SIG-M5 treated with dmso at 0.1 percent for 504 hours (cell line): ENCODE measurements at regions not wholly inside any gene's neighbourhood (a gene's known extent, or its start where the extent isn't known, plus 50 kb on each side); places are given as distances from the start of the nearest gene placed in this dataset.

ENCODE experiments used
- DNase-seq: peaks from one replicate; lab custom pipeline; 2025; ENCODE audit not compliant: unreplicated experiment; lab: John Stamatoyannopoulos, UW

DNA sequence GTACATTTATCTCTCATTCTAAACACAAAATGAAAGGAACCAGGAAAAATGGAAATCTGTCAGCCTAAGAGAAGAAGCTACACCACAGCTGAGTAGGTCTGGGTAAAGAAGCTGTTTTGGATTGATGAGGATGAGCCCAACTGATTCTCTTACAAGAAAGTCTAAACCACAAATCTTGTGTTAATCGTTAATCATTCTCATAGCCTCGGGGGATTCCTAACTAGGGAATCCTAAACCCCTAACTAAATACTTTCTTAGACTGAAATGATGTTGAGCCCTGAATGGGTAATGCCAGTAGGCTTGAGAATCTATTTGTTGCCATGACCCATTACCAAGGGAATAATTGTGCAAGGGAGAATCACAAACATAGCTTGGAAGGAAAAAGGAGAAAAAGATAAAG is 327.5 kb upstream of the SPRY2 start:
- no peak for DNase-seq

DNA sequence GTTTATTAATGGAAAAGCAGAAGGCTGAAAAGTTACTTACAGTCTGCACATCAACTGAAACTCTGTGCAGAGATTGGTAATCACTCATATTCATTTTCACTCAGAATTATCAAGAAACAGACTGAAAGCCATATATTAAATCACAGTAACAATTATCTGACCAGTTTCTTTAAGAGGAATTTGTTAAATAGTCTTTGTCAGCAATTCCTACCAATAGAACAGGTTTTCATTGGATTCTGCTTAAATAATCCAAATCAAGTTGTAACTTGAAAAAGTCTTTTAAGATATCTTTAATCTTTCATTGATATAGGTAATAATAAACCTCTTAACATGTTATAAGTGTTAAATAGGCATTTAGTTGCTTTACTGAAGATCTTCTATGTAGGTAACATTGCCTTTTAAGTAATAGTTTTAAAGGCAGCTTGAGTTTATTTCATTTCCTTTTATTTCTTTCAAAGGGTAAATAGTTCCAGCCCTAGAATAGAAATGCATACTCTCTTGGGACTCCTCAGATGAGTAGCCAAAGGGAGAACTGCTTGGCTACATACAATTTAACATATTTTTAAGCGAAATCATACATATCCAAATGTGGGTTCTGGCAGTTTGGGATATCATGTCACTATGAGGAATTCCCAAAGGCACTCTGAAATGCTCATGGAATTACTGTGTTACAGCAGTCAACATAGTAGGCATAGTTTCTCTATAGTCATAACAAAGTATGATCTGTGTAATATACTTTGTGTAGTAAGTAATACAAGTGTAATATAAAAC is 326.0 kb upstream of the SPRY2 start:
- no peak for DNase-seq

- DNase-seq, result no peak
These were observed 324.9 kb upstream of the SPRY2 start for GRCh38 chr13:80665792-80666333.

DNA sequence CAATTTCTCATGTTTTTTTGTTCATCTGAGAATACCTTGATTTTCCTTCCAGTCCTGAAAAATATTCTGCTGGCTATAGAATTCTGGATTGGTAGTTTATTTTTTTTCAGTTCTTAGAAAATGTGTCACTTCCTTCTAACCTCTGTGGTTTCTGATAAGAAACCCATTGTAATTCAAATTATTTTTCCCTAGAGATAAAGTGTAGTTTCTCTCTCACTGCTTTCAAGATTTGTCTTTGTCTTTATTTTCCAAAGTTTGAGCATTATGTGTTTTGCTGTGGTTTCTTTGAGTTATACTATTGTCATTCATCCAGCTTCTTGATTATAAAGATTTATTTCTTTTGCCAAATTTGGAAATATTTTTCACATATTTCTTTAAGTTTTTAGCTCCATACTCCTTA is 324.0 kb upstream of the SPRY2 start:
- DNase-seq, result no peak

- DNase-seq, result no peak
These were observed 322.9 kb upstream of the SPRY2 start for GRCh38 chr13:80663788-80664187.

DNA sequence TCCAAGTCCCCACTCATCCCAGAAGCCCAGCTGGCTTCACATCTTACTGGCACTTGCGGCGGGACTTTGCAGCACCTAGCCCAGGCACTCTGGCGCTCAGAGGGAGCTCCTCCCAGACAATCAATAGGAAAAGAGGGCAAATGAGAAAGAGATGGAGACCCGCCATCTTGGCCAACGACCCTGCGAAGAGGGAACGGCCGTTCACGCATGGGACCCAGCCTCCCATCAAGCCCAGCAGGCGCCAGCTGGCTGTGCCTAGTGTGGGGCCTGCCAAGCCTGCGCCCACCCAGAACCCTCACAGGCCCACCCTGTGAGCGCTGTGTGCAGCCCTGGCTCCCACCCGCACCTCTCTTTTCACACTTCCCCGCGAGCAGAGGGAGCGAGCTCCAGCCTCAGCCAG is 317.8 kb upstream of the SPRY2 start:
- DNase-seq, result no peak

GRCh38 chr13:80656512-80656904 is 315.6 kb upstream of the SPRY2 start:
- DNase-seq, result no peak

DNA sequence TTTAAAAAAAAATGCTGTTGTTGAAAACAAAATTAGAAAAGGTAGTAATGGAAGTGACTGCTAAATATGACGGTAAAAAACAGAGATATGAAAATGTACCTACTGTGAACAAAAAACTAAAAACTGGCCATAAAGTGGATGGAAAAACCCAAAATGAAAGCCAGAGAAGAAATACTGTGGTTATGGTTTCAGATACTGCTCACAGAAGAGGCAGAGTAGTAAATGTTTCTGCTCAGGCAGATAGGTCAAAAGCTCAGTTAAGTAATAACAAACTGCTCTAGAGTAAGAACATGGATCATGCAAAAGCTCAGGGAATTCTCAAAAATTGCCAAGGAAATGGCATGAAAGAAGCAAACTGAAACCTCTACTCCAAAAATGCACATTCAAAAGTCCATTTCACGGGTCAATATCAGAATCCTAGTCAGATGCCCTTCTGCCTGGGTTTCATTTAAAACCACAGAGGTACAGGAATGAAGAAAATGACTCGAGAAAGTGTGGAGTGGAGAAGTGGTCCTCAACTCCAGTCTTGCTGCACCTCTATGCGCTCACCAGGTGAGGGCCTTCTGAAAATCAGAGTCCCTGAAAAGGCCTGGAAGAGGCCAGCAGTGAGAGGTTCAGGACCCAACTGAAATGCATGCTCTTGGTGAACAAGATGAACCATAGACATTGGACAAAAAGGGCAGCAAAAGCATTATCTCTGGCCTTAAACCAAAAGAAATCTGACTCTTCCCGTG is 315.0 kb upstream of the SPRY2 start:
- DNase-seq, result no peak

- no peak for DNase-seq
These were observed 313.8 kb upstream of the SPRY2 start for GRCh38 chr13:80654638-80655249.

DNA sequence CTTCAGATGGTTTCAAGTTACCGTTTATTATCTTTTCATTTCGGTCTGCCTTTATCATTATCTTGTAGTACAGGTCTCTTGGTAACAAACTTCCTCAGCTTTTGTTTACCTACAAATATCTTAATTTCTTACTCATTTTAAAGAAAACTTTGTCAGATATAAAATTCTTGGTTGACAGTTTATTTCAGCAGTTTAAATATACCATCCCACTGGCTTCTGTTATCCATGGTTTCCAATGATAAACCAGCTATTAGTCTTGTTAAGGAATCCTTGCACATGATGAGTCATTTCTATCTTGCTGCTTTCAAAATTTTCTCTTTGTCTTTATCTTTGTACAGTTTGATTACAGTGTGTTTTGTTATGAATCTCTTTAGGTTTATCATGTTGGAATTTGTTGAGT is 308.3 kb upstream of the SPRY2 start:
- no peak for DNase-seq

- DNase-seq, result no peak
These were observed 301.7 kb upstream of the SPRY2 start for GRCh38 chr13:80642641-80643040.

- DNase-seq, result no peak
These were observed 292.3 kb upstream of the SPRY2 start for GRCh38 chr13:80633251-80633650.

DNA sequence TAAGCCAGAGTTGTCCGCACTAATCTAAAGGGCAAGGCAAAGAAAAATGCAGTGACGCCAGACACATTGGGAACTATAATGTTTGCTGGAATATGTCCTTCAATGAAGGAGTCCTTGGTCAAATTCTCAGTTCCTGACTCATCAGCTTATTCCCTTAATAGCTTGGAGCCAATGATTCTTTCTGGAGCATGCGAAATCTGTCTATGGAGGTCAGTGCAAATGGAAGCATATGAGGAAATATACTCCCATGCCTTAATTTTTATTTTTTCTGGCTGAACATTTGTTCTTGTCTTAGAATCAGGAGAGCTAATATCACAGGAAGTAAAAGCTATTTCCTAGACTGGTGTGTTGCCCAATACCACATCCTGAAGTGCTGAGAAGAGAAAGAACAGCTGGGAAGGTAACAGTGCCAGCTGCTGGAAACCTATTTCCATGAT is 289.8 kb upstream of the SPRY2 start:
- no peak for DNase-seq

- no peak for DNase-seq
These were observed 277.9 kb upstream of the SPRY2 start for GRCh38 chr13:80618781-80619180.

DNA sequence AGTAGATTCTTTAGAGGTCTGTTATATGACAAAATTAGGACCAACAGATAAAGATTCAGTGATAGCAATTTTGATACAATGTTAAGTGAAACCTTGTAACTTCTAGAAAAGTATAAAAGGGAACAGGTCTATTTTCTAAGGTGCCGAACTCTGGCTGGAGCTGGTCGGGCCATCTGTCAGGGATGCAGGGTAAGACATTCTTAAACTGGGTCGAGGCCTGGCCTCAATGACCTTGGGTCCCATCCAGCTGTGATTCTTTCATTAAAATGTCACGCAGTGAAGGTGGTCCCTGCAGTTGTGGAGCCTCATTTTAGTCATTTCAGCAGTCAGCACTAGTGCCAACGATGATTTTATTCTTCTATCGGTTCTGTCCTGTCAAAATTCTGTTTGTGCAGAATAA is 271.9 kb upstream of the SPRY2 start:
- DNase-seq, result no peak

- no peak for DNase-seq
These were observed 270.4 kb upstream of the SPRY2 start for GRCh38 chr13:80611310-80611709.

DNA sequence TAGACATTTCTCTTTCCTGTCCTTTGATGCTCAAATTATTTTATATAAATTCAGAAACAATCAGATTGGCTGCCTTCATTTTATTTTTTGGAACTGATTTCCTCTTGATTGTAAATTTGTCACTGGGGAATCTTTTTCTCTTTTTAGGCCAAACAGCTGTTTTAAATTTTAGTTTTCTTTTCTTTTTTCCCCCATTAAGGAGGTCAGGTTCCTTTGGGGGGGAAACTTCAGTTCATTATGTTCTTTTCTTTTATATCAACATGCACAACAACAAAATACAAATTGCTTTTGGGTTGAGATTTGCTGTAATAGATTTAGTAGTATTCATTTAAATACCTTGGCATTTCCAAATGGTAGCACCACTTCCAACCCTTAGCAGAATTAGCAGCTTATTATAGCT is 264.8 kb upstream of the SPRY2 start:
- DNase-seq, result no peak

DNA sequence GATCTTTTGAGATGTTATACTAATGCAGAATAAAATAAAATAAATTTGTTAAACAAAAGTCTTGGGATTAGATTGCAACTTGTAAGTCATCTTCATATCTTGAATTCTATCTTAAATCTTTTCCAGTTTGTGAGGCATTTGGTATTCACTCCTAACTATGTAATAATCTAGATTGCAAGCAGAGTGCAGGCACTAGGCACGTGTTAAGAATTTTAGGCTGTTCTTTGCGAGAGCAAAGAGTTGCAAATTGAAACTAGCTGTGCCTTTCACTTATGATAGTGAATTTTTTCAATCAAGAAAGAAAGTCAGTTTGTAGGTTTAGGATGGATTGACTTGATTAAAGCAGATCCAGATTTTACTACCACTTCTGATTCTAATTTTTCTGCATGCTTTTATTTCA is 264.1 kb upstream of the SPRY2 start:
- no peak for DNase-seq

DNA sequence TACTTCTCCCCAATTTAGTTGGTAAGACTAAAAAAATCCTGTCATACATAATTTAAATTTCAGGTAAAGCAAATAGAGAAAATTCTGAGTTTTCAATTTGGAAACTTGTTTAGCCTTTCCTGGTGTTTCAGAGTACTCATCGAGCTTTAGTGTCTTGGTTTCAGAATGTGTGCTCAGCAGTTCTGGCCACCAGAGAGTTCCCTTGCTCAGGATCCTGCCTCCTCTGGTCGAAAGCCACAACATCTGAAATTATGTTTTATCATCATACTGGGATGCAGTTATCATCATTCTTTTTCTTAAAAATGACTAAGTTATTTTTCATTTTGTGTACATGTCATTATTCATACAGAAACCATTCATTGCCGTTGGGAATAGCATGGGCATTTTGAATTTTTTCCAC is 263.2 kb upstream of the SPRY2 start:
- DNase-seq, result no peak

DNA sequence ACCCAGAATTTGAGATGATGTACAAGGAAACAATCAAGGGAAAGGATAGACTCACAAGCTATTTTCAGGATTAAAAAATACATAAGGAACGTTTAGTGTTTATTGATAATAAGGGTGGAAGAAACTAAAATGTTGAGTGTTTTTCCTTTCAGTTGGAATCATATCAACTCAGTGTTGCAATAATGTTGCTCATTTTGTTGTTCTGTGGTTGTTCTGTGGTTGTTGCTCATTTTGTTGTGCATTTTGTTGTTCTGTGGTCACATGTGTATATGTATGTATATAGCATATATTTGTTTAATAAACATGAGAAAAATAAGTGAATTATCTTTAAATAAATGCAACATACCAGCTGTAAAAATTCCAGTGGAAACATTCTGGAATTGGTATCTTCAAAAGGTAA is 262.4 kb upstream of the SPRY2 start:
- no peak for DNase-seq

GRCh38 chr13:80599765-80600164 is 258.8 kb upstream of the SPRY2 start:
- DNase-seq, result no peak

- DNase-seq, result no peak
These were observed 257.3 kb upstream of the SPRY2 start for GRCh38 chr13:80598189-80598588.
